ENCODE measurements at regions not wholly inside any gene's neighbourhood (a gene's known extent, or its start where the extent isn't known, plus 50 kb on each side); places are given as distances from the start of the nearest gene placed in this dataset.

DNA sequence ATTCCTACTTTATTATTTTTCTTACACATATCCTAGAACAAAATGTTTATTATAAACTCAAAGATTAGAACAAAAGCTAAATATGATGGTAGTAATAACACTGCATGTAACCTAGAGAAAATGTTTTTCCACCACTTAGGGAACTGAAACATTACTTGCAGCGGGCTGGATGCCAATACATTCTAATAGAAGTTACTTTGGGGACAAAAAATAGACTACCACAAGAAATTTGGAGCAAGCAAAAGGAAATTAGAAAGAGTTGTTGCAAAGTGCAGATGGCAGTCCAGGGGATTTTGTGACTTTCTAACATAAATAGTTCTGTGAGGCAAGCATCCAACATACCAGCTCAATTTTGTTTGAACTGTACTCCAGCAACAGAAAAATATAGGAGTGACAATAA, 255.3 kb upstream of the GRIN3A start:
- Histone ChIP-seq H3K4me3 (no peak overlapping the region), H3K27ac (no peak overlapping the region), H3K9ac (ENCODE audit: insufficient read length) (no peak overlapping the region), H3K9me3 (ENCODE audit: low read depth, low read length) (no peaks in the 10 kb centered on the region), H3K36me3 (ENCODE audit: insufficient read depth, low read length) (no peaks in the 10 kb centered on the region)
- no peak for DNase-seq (ENCODE audit: low read depth, low spot score)
- TF ChIP-seq POLR2AphosphoS5 (IDR thresholded peaks at IDR 0.05; ENCODE audit: borderline replicate concordance, low read depth, low read length) (no peak), EZH2 (IDR thresholded peaks at IDR 0.05) (no peak), FOXP2 (optimal IDR thresholded peaks at IDR 0.05; ENCODE audit: control extremely low read depth, extremely low read length, insufficient read depth) (no peak)

DNA sequence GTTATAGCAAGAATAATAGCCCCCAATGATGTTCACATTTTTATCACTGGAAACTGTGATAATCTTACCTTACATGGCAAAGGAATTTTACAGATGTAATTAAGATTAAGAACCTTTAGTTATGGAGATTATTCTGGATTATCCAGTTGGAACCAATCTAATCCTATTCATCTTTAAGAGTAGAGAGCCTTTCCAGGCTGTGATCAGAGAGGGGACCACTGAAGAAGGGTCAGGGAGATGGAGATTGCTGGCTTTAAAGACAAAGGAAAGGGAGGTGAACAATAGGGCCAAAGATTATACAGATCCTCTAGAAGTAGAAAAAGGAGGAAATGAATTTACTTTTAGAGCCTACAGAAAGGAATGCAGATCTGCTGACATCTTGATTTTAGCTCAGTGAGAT, 253.5 kb upstream of the GRIN3A start:
- Histone ChIP-seq H3K4me3 (no peak overlapping the region), H3K9me3 (ENCODE audit: low read depth, low read length) (no peaks in the 10 kb centered on the region), H3K36me3 (ENCODE audit: insufficient read depth, low read length) (no peaks in the 10 kb centered on the region), H3K9ac (ENCODE audit: insufficient read length) (no peak overlapping the region), H3K27ac (no peak overlapping the region)
- no peak for DNase-seq (ENCODE audit: low read depth, low spot score)
- TF ChIP-seq EZH2 (IDR thresholded peaks at IDR 0.05) = no peak
- no peak for TF ChIP-seq POLR2AphosphoS5 (IDR thresholded peaks at IDR 0.05; ENCODE audit: borderline replicate concordance, low read depth, low read length)
- no peak for TF ChIP-seq FOXP2 (optimal IDR thresholded peaks at IDR 0.05; ENCODE audit: control extremely low read depth, extremely low read length, insufficient read depth)

DNA sequence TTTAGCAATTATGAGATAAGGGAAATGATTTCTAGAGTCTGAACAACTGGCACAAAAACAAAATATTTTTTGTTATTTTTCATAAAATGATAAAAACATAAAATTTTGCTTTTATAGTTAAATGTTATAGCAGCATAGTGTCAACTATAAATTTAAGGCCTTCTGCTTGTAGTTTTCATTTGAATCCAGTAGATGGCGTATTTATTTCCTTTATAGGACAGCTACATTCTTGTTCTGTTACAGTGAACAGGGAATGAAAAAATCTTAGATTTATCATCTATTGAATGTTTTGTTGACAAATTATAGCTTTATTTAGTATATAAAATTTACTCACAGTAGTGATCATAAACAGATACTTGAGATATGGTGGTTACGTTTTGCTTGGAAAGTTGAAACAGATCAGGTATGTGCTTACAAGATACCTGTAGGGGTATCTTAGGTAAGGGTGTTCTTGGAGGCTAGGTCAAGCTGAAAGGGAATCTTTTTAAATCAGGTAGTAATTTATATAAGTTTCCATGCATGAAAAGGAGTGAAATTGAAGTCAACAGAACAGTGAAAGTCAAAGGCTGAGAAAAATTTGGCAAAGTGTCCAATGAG, 239.3 kb upstream of the GRIN3A start:
- no peaks in the 10 kb centered on the region for H3K36me3 ChIP-seq (ENCODE audit: insufficient read depth, low read length)
- H3K4me3 ChIP-seq = no peak overlapping the region
- no peak overlapping the region for H3K27ac ChIP-seq
- TF ChIP-seq EZH2 (IDR thresholded peaks at IDR 0.05) = no peak
- no peak for TF ChIP-seq FOXP2 (optimal IDR thresholded peaks at IDR 0.05; ENCODE audit: control extremely low read depth, extremely low read length, insufficient read depth)
- TF ChIP-seq POLR2AphosphoS5 (IDR thresholded peaks at IDR 0.05; ENCODE audit: borderline replicate concordance, low read depth, low read length) = no peak
- DNase-seq (ENCODE audit: low read depth, low spot score) = peak; percentile 26
- H3K9ac ChIP-seq (ENCODE audit: insufficient read length) = no peak overlapping the region
- H3K9me3 ChIP-seq (ENCODE audit: low read depth, low read length) = no peaks in the 10 kb centered on the region

DNA sequence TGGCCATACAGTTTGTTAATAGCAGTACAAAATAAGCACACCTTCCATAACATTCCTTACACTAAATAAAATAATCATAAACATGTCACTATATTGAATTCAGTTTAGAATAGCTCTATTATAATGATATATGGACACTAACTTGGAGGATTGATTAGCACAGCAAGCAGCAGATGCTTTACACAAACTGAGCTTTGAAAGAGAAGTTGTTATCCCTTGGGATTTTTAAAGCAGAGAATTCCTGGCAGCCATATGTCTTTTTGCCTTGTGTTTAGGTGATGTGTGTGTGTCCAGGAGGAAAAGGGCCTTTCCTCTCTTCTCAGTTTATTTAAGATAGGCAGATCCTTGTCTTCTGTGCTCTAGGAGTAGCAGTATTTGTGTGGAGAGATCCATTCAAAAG, 232.2 kb upstream of the GRIN3A start:
- Histone ChIP-seq H3K9ac (ENCODE audit: insufficient read length) (no peak overlapping the region), H3K4me3 (no peak overlapping the region), H3K36me3 (ENCODE audit: insufficient read depth, low read length) (no peaks in the 10 kb centered on the region), H3K27ac (no peak overlapping the region), H3K9me3 (ENCODE audit: low read depth, low read length) (no peaks in the 10 kb centered on the region)
- TF ChIP-seq POLR2AphosphoS5 (IDR thresholded peaks at IDR 0.05; ENCODE audit: borderline replicate concordance, low read depth, low read length) (no peak), FOXP2 (optimal IDR thresholded peaks at IDR 0.05; ENCODE audit: control extremely low read depth, extremely low read length, insufficient read depth) (no peak), EZH2 (IDR thresholded peaks at IDR 0.05) (no peak)
- no peak for DNase-seq (ENCODE audit: low read depth, low spot score)

DNA sequence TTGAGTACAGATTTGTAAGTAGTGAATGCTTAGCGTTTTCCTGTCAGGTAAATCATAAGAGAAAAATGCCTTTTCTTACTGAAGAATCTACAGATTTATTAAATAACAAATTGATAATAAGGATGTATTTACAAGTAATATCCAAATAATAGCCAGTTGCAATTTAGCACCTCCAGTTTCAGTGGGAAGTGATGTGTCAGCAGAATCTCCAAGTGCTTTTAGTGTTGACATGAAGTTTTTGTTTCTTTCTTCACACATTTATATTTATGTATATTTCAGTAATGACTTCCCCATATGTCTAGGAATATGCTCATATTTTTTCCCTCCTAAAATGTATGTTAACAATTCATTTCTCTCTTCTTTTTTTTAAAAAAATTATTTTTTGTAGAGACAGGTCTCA, 229.9 kb upstream of the GRIN3A start:
- Histone ChIP-seq H3K9ac (ENCODE audit: insufficient read length) (no peak overlapping the region), H3K4me3 (no peak overlapping the region), H3K27ac (no peak overlapping the region), H3K9me3 (ENCODE audit: low read depth, low read length) (no peaks in the 10 kb centered on the region), H3K36me3 (ENCODE audit: insufficient read depth, low read length) (no peaks in the 10 kb centered on the region)
- DNase-seq (ENCODE audit: low read depth, low spot score) = no peak
- no peak for TF ChIP-seq POLR2AphosphoS5 (IDR thresholded peaks at IDR 0.05; ENCODE audit: borderline replicate concordance, low read depth, low read length)
- no peak for TF ChIP-seq EZH2 (IDR thresholded peaks at IDR 0.05)
- no peak for TF ChIP-seq FOXP2 (optimal IDR thresholded peaks at IDR 0.05; ENCODE audit: control extremely low read depth, extremely low read length, insufficient read depth)

DNA sequence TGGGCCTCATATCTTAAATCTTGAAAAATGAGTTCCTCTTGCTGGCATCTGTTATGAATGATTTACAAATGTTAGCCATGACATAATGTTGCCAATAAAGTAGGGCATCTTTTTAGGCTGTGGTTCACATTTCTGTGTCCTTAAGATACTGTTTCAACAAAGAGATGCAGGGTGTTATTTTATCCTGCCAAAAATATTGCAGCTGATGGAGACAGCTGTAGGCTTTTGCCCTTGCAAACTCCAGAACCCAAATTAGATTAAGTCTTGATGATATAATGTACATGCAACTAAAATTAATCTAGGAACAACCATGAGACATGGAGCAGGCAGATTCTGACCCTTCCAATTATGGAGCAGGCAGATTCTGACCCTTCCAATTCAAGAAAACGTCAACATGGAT, 228.2 kb upstream of the GRIN3A start:
- H3K27ac ChIP-seq = no peak overlapping the region
- no peaks in the 10 kb centered on the region for H3K9me3 ChIP-seq (ENCODE audit: low read depth, low read length)
- DNase-seq (ENCODE audit: low read depth, low spot score) = no peak
- H3K36me3 ChIP-seq (ENCODE audit: insufficient read depth, low read length) = no peaks in the 10 kb centered on the region
- no peak overlapping the region for H3K9ac ChIP-seq (ENCODE audit: insufficient read length)
- no peak overlapping the region for H3K4me3 ChIP-seq
- no peak for TF ChIP-seq POLR2AphosphoS5 (IDR thresholded peaks at IDR 0.05; ENCODE audit: borderline replicate concordance, low read depth, low read length)
- no peak for TF ChIP-seq EZH2 (IDR thresholded peaks at IDR 0.05)
- no peak for TF ChIP-seq FOXP2 (optimal IDR thresholded peaks at IDR 0.05; ENCODE audit: control extremely low read depth, extremely low read length, insufficient read depth)

DNA sequence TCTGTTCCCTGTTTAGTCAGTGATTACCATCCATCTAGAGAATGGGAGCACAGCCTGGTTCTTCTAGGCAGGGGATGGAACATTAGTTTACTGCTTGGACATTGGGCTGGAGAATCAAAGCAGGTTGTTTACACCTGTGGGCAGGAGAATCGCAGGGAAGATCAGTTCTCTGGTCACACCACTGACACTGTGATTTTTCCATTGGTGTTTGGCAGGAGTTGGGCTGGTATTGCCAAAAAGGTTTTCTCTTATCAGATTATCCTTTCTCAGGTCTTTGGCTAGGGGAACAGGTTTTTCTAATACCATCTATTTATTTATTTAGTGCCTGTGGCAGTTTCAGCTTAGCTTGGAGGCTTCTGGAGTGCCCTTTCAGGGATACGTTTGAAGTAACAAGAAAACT, 219.3 kb upstream of the GRIN3A start:
- H3K36me3 ChIP-seq (ENCODE audit: insufficient read depth, low read length) = no peaks in the 10 kb centered on the region
- H3K9ac ChIP-seq (ENCODE audit: insufficient read length) = no peak overlapping the region
- DNase-seq (ENCODE audit: low read depth, low spot score) = no peak
- H3K9me3 ChIP-seq (ENCODE audit: low read depth, low read length) = no peaks in the 10 kb centered on the region
- no peak for TF ChIP-seq EZH2 (IDR thresholded peaks at IDR 0.05)
- no peak for TF ChIP-seq POLR2AphosphoS5 (IDR thresholded peaks at IDR 0.05; ENCODE audit: borderline replicate concordance, low read depth, low read length)
- no peak overlapping the region for H3K4me3 ChIP-seq
- no peak overlapping the region for H3K27ac ChIP-seq

DNA sequence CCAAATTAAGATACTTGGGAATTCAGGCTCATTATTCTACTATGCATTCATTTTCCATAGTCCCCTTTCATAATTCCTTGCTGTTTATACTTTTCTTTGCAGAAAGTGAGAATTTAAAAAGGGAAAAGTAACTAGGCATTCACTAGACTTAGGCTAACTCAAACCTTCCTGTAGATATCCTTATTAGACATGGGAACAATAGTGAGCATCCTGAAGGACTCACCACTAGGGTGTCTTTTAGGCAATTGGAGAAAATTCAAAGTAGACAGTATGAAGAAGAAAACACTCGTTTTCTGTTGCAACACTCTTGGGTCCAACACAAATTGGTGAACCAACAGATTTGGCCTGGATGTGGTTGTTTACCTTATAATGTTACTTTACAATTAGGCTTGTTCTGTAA, 213.2 kb upstream of the GRIN3A start:
- Histone ChIP-seq H3K9me3 (ENCODE audit: low read depth, low read length) (no peaks in the 10 kb centered on the region), H3K9ac (ENCODE audit: insufficient read length) (no peak overlapping the region), H3K36me3 (ENCODE audit: insufficient read depth, low read length) (no peaks in the 10 kb centered on the region), H3K4me3 (no peak overlapping the region), H3K27ac (no peak overlapping the region)
- no peak for TF ChIP-seq POLR2AphosphoS5 (IDR thresholded peaks at IDR 0.05; ENCODE audit: borderline replicate concordance, low read depth, low read length)
- no peak for TF ChIP-seq EZH2 (IDR thresholded peaks at IDR 0.05)
- TF ChIP-seq FOXP2 (optimal IDR thresholded peaks at IDR 0.05; ENCODE audit: control extremely low read depth, extremely low read length, insufficient read depth) = no peak
- DNase-seq (ENCODE audit: low read depth, low spot score) = no peak

DNA sequence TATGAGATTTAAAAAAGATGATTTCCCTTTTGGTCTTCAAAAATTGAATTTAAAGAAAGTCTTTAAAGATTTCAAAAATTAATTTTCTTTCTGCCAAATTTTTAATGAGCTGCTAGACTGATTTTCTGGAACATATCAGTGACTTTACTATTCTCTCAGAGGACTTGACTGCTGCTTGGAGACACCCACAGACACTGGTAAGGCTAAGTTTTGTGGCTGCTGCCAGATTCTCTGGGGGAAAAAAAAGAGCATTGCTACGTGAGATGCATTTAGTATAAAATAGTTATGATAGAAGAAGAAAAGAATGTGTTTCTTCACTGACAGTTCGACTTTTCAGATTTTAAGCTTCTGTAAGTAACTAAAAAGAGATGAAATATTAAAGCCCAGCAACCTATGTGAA, 193.3 kb upstream of the GRIN3A start:
- Histone ChIP-seq H3K36me3 (ENCODE audit: insufficient read depth, low read length) (no peaks in the 10 kb centered on the region), H3K27ac (no peak overlapping the region), H3K4me3 (no peak overlapping the region), H3K9ac (ENCODE audit: insufficient read length) (no peak overlapping the region), H3K9me3 (ENCODE audit: low read depth, low read length) (no peaks in the 10 kb centered on the region)
- TF ChIP-seq FOXP2 (optimal IDR thresholded peaks at IDR 0.05; ENCODE audit: control extremely low read depth, extremely low read length, insufficient read depth) = no peak
- TF ChIP-seq POLR2AphosphoS5 (IDR thresholded peaks at IDR 0.05; ENCODE audit: borderline replicate concordance, low read depth, low read length) = no peak
- no peak for TF ChIP-seq EZH2 (IDR thresholded peaks at IDR 0.05)
- no peak for DNase-seq (ENCODE audit: low read depth, low spot score)

Measured in SK-N-MC (cell line).